Astrocyte of the hippocampus (primary cell): ENCODE measurements at regions not wholly inside any gene's neighbourhood (a gene's known extent, or its start where the extent isn't known, plus 50 kb on each side); places are given as distances from the start of the nearest gene placed in this dataset.

ENCODE experiments used
- DNase-seq: peaks from one replicate; pipeline ENCODE4 v3.0.0; 2011; ENCODE audit warnings: low read depth, low spot score

GRCh38 chr20:6426287-6426891 lies 303.6 kb upstream of the FERMT1 start:
- no peak for DNase-seq

- DNase-seq = no peak
Observed at GRCh38 chr20:6421321-6422248, 298.8 kb upstream of the FERMT1 start.

- no peak for DNase-seq
Observed at GRCh38 chr20:6420336-6420735, 297.5 kb upstream of the FERMT1 start.

- DNase-seq = no peak
Observed at GRCh38 chr20:6418732-6419131, 295.9 kb upstream of the FERMT1 start.

GRCh38 chr20:6416371-6416770 lies 293.5 kb upstream of the FERMT1 start:
- no peak for DNase-seq

- DNase-seq = no peak
Observed at GRCh38 chr20:6411651-6412050, 288.8 kb upstream of the FERMT1 start.

GRCh38 chr20:6410721-6411120 lies 287.9 kb upstream of the FERMT1 start:
- DNase-seq = no peak

GRCh38 chr20:6407163-6407562 lies 284.3 kb upstream of the FERMT1 start:
- no peak for DNase-seq

GRCh38 chr20:6401893-6402557 lies 279.2 kb upstream of the FERMT1 start:
- DNase-seq = peak; percentile 38

- DNase-seq = no peak
Observed at GRCh38 chr20:6397115-6397514, 274.3 kb upstream of the FERMT1 start.

- DNase-seq = peak; percentile 27
Observed at GRCh38 chr20:6395695-6396094, 272.9 kb upstream of the FERMT1 start.

GRCh38 chr20:6388671-6389197 lies 265.9 kb upstream of the FERMT1 start:
- DNase-seq = peak; percentile 8

GRCh38 chr20:6384956-6385486 lies 262.2 kb upstream of the FERMT1 start:
- DNase-seq = no peak

GRCh38 chr20:6384380-6384779 lies 261.6 kb upstream of the FERMT1 start:
- peak; percentile 33 for DNase-seq

- DNase-seq = peak; percentile 49
Observed at GRCh38 chr20:6381887-6382286, 259.1 kb upstream of the FERMT1 start.

GRCh38 chr20:6362245-6362644 lies 239.4 kb upstream of the FERMT1 start:
- no peak for DNase-seq

- DNase-seq = no peak
Observed at GRCh38 chr20:6360766-6361165, 237.9 kb upstream of the FERMT1 start.

GRCh38 chr20:6355754-6356451 lies 233.1 kb upstream of the FERMT1 start:
- no peak for DNase-seq

GRCh38 chr20:6348908-6349307 lies 226.1 kb upstream of the FERMT1 start:
- no peak for DNase-seq

GRCh38 chr20:6347916-6348315 lies 225.1 kb upstream of the FERMT1 start:
- no peak for DNase-seq

- DNase-seq = no peak
Observed at GRCh38 chr20:6341491-6341890, 218.7 kb upstream of the FERMT1 start.
